ENCODE measurements at regions not wholly inside any gene's neighbourhood (a gene's known extent, or its start where the extent isn't known, plus 50 kb on each side); places are given as distances from the start of the nearest gene placed in this dataset.
"Not testable (repeated sequence)": the region's sequence is repeated elsewhere in the genome, so short reads cannot be mapped to it uniquely, and the experiment has no call there.

DNA sequence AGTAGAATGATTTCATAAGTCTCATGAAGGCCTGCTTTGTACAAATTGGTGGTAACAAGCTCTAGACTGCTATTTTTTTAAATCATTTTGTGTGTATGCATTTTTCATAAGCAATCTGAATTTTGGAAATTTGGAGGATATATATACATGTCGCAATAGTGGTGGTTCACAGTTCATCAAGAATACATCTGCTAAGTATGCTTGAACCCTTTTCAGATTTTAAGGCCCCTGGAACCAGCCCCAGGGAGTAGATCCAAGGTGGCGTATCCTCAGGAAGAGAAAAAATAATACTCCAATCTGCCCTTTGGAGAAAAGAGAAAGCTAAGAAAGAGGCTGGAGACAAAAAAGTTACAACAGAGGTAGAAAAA lies 141.6 kb downstream of the HINT1 start:
- Mint-ChIP-seq H3K36me3 (ENCODE audit: low read depth) (no peaks in the 10 kb centered on the region), H3K9me3 (peaks cover 7% of the 10 kb centered on the region), H3K27me3 (ENCODE audit: low read depth) (peaks cover 4% of the 10 kb centered on the region), H3K4me3 (no peak overlapping the region), H3K4me1 (ENCODE audit: low read depth) (no peaks in the 10 kb centered on the region), H3K27ac (no peak overlapping the region)

DNA sequence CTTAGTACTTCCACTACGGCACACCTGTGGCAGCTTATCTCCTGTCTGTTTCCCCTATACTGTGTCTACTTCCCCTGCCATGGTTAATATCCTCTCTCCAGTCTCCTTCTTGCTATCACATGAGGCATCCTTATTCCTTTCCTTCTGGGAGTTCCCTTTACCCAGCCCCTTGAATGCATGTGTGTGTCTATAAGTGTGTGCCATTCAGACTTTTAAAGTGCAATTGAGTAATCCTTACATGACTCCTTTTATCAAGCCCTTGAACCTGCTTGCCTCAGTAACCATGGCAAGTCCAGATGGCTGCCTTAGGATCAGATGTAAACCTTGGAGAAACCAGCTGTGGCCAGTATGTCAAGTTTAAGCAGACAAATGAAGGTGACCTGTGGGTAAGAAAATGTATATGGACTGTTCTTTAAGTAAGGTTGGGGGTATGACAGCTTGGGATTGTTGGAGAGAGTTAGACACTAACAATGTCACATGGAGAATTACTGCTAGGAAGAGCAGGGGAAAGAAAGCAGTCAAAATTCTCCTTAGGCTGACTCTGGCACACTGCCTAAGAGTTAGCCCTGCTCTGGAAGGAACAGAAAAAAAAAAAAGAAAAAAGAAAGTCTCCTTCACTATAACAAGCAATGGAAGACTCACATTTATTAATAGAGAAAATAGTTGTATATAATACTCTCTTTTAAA lies 142.1 kb downstream of the HINT1 start:
- Mint-ChIP-seq H3K27me3 (ENCODE audit: low read depth) (peaks cover 4% of the 10 kb centered on the region), H3K27ac (no peak overlapping the region), H3K4me1 (ENCODE audit: low read depth) (no peaks in the 10 kb centered on the region), H3K4me3 (no peak overlapping the region), H3K36me3 (ENCODE audit: low read depth) (no peaks in the 10 kb centered on the region), H3K9me3 (peaks cover 7% of the 10 kb centered on the region)

DNA sequence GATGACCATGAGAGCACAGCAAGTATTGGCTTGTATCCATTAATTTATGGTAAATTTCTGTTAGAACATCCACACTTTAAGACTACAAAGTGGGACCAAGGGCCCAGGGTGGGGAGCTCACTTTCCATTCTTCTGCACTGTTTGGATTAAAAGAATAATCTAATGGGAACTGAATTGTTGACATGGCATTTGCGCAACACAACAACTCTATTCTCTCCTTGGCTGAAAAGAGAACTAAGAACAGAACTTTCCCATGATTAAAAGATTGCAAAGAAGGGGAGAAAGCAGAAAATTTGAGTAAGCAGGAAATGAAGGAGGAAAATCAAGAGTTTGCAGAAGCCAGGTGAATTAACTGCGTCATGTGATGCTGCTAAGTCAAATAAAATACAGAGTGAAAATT lies 143.4 kb downstream of the HINT1 start:
- H3K4me1 Mint-ChIP-seq (ENCODE audit: low read depth): peaks cover 4% of the 10 kb centered on the region
- no peak overlapping the region for H3K27ac Mint-ChIP-seq
- H3K9me3 Mint-ChIP-seq: peaks cover 7% of the 10 kb centered on the region
- H3K27me3 Mint-ChIP-seq (ENCODE audit: low read depth): peaks cover 4% of the 10 kb centered on the region
- H3K4me3 Mint-ChIP-seq: no peak overlapping the region
- peaks cover 2% of the 10 kb centered on the region for H3K36me3 Mint-ChIP-seq (ENCODE audit: low read depth)

DNA sequence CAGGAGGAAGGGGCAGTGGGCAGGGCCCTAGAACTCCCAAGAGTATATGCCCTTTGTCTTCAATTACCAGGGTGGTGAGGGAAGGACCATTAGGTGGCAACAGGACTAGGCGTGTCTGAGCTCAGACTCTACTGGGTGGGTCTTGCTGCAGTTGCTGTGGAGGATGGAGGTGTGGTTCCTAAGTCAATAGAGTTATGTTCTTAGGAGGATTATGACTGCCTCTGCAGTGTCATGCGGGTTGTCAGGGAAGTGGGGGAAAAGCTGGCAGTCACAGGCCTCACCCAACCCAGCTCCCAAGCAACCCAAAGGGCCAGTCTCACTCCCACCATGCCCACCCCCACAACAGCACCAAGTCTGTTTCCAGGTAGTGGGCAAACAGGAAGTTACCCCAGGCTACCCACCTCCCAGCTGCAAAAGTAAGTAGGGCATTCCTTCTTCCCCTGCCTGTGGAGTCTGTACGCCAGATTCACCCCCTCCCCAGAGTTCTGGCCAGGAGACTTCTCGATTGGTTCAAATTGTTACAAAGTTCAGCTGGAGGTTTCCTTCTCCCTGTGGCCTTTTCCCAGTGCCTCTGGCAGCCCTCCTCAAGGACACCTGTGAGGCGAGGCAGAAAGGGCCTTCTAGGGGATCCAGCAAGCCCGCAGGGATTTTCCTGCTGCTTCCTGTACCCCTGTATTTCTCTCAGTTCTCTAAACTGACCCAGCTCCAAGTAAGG lies 145.3 kb downstream of the HINT1 start:
- Mint-ChIP-seq H3K4me3 (no peak overlapping the region), H3K4me1 (ENCODE audit: low read depth) (peaks cover 5% of the 10 kb centered on the region), H3K27me3 (ENCODE audit: low read depth) (peaks cover 4% of the 10 kb centered on the region), H3K9me3 (peaks cover 7% of the 10 kb centered on the region), H3K36me3 (ENCODE audit: low read depth) (peaks cover 2% of the 10 kb centered on the region), H3K27ac (no peak overlapping the region)

DNA sequence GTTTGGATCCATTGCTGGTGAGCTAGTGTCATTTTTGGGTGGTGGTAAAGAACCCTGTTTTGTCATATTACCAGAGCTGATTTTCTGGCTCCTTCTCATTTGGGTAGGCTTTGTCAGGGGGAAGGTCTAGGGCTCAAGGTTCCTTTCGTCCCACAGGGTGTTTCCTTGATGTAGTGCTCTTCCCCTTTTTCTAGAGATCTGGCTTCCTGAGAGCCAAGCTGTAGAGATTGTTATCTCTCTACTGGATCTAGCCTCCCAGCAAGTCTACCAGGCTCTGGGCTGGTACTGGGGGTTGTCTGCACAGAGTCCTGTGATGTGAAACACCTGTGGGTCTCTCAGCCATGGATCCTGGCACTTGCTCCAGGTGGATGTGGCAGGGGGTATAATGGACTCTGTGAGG lies 145.9 kb downstream of the HINT1 start:
- H3K36me3 Mint-ChIP-seq (ENCODE audit: low read depth): peaks cover 2% of the 10 kb centered on the region
- H3K27ac Mint-ChIP-seq: no peak overlapping the region
- peaks cover 5% of the 10 kb centered on the region for H3K4me1 Mint-ChIP-seq (ENCODE audit: low read depth)
- peaks cover 7% of the 10 kb centered on the region for H3K9me3 Mint-ChIP-seq
- H3K27me3 Mint-ChIP-seq (ENCODE audit: low read depth): peaks cover 4% of the 10 kb centered on the region
- H3K4me3 Mint-ChIP-seq: no peak overlapping the region

DNA sequence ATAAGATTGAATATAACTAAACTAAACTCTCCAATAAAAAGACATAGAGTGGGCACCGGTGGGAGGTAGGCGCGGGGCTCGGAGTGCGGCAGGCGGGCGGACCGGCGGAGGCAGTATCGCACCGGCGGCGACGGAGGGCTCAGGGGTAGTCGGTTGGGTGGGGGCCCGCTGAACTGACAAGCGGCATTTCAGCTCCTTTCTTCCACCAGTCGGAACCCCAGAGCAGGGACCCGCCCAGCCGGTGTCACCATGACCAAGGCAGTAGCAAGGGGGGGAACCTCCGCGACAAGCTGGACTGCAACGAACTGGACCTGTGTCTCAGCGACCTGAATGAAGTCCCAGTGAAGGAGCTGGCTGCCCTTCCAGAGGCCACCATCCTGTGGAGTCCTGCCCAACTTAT lies 156.7 kb downstream of the HINT1 start:
- Mint-ChIP-seq H3K4me3 (no peak overlapping the region), H3K4me1 (ENCODE audit: low read depth) (no peaks in the 10 kb centered on the region), H3K36me3 (ENCODE audit: low read depth) (no peaks in the 10 kb centered on the region), H3K27me3 (ENCODE audit: low read depth) (peaks cover 10% of the 10 kb centered on the region), H3K27ac (no peak overlapping the region), H3K9me3 (no peaks in the 10 kb centered on the region)

DNA sequence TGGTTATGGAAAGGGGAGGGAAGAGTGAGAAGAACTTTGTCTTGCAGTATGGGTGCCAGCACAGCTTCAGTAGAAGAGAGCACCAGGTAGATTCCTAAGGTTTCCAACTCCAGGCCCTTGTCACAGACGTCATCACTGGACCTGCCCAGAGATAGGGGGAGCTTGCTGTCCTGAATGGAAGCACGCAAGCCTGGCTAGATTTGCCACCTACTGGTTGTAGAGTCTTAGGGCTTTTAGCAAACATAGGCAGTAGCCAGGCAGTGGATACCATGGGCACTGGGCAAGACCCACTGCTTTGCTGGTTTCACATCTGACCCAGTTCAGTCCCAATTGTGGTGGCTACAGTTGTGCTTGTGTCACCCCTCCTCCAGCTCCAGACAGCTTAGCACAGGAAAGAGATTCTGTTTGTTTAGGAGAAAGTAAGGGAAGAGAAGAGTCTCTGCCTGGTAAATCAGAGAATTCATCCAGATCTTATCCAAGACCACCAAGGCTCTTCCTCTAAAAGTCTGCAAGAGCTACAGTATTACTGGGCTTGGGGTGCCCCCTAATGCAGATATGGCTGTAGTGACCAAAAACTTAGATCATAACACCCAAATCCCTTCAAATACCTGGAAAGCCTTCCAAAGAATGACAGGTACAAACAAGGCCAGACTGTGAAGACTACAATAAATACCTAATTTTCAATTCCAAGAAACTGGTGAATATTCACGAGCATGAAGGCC lies 158.9 kb downstream of the HINT1 start:
- no peaks in the 10 kb centered on the region for H3K9me3 Mint-ChIP-seq
- H3K4me1 Mint-ChIP-seq (ENCODE audit: low read depth): no peaks in the 10 kb centered on the region
- H3K36me3 Mint-ChIP-seq (ENCODE audit: low read depth): no peaks in the 10 kb centered on the region
- H3K4me3 Mint-ChIP-seq: no peak overlapping the region
- H3K27me3 Mint-ChIP-seq (ENCODE audit: low read depth): peaks cover 13% of the 10 kb centered on the region
- H3K27ac Mint-ChIP-seq: no peak overlapping the region

DNA sequence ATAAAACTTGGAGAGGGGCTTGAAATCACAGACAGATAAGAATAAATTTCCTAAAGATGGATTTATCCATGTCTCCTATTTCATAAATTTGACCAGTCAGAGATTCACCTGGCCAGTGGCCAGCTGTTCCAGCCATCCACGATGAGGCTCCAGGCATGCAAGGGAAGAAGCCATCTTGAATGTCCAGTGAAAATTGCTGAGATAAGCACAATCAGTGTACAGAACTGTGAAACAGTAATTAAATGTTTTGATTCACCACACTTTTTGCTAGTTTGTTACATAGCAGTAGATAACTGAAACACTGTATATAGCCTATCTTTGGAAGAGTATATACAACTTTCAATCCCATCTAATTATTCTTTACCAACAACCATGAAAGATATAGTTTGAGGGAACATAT lies 163.5 kb downstream of the HINT1 start:
- Mint-ChIP-seq H3K9me3 (no peaks in the 10 kb centered on the region), H3K27me3 (ENCODE audit: low read depth) (peaks cover 13% of the 10 kb centered on the region), H3K4me1 (ENCODE audit: low read depth) (no peaks in the 10 kb centered on the region), H3K4me3 (no peak overlapping the region), H3K27ac (no peak overlapping the region), H3K36me3 (ENCODE audit: low read depth) (no peaks in the 10 kb centered on the region)

DNA sequence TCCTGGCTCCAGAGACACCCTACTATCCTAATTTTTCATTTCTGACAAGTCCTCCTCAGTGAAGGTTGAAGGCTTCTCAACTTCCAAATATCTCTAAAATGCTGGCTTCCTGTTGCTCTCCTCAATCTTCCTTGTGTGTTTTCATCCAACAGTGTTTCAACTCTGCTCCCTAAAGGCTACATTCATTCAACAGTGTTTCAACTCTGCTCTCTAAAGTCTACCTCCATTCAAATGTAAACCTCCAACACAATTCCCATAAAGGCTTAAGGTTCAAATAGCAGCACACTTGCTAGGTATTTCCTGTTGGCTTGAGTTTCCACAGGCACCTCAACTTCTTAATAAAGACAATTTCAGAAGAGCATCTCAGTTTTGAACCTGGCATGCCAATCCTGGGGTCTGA lies 164.8 kb downstream of the HINT1 start:
- Mint-ChIP-seq H3K4me3 (no peak overlapping the region), H3K9me3 (no peaks in the 10 kb centered on the region), H3K36me3 (ENCODE audit: low read depth) (no peaks in the 10 kb centered on the region), H3K27me3 (ENCODE audit: low read depth) (peaks cover 13% of the 10 kb centered on the region), H3K27ac (no peak overlapping the region), H3K4me1 (ENCODE audit: low read depth) (no peaks in the 10 kb centered on the region)

DNA sequence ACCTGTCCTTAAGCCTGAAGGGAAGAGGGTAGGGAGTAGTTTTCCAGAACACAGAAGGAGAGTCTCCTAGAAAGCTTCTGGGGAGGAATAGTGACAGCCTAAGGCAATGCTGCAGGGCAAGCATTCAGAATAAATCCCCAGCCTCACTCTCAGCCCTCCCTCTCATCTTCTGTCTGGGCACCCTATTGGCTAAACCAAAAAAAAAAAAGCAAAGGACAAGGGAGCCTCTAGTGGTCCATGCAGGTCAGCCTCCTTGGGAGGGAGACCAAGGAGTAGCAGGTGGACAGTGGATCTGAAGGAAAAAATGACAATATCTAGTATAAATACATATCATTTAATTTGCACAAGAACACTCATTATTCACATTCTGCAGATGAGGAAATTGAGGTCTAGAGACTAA lies 168.3 kb downstream of the HINT1 start:
- H3K9me3 Mint-ChIP-seq; H3K4me3 Mint-ChIP-seq; H3K27ac Mint-ChIP-seq; H3K4me1 Mint-ChIP-seq (ENCODE audit: low read depth); H3K36me3 Mint-ChIP-seq (ENCODE audit: low read depth): not testable (repeated sequence)
- peaks cover 13% of the 10 kb centered on the region for H3K27me3 Mint-ChIP-seq (ENCODE audit: low read depth)

DNA sequence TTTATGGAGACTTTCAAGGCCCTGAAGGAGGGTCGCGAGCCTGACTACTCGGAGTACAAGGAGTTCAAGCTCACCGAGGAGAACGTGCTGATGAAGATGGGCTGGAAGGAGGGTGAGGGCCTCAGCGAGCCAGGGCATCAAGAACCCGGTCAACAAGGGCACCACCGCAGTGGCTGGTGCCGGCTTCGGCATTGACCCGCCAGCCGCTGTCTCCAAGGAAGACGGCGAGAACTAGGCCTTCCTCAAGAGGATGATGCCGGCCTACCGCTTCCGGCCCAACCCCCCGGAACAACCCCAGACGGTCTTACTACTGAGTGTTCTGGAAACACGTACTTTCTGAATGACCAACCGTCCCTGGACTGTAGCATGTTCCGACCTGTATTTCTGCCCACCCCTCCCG lies 169.2 kb downstream of the HINT1 start:
- Mint-ChIP-seq H3K27ac (no peak overlapping the region), H3K27me3 (ENCODE audit: low read depth) (peaks cover 10% of the 10 kb centered on the region), H3K36me3 (ENCODE audit: low read depth) (no peaks in the 10 kb centered on the region), H3K4me3 (no peak overlapping the region), H3K4me1 (ENCODE audit: low read depth) (no peaks in the 10 kb centered on the region), H3K9me3 (no peaks in the 10 kb centered on the region)

DNA sequence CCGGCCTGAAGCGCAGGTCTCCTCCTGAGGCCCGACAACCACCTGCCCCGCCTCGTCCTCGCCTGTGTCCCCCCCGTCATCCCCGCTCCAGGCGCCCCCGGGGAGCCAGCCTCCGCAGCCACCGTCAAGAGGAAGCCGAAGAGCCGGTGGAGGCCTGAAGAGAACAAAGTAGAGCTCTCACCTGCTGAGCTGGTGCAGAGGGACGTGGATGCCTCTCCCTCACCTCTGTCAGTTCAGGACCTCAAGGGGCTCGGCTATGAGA lies 169.9 kb downstream of the HINT1 start:
- Mint-ChIP-seq H3K27me3 (ENCODE audit: low read depth) (peaks cover 5% of the 10 kb centered on the region), H3K36me3 (ENCODE audit: low read depth) (no peaks in the 10 kb centered on the region), H3K4me3 (no peak overlapping the region), H3K4me1 (ENCODE audit: low read depth) (no peaks in the 10 kb centered on the region), H3K27ac (no peak overlapping the region), H3K9me3 (no peaks in the 10 kb centered on the region)

DNA sequence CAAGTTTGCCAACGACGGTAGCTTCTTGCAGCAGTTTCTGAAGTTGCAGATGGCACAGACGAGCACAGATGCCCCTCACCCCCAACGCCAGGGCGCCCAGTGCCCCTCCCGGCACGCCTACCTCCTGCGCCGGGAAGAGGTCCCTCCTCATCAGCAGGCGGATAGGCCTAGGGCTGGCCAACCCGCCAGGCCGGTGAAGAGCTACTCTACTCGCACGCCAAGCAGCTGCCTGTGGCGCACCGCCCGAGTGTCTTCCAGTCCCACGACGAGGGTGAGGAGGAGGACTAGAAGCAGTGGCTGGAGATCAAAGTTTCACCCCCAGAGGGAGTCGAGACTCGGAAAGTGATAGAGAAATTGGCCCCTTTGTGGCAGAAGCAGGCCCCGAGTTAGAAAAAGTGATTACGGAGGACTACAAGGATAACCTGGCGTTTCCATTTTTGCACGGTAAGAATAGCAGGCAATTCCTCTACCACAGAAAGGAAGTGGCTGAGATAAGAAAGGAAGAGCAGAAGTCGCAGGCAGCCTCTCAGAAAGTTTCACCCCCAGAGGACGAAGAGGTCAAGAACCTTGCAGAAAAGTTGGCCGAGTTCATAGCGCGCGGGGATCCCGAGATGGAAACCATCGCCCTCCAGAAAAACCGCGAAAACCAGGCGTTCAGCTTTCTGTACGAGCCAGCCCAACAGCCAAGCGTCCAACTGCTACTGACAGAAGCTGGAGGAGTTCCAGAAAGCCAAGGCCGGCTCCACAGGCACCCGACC lies 170.4 kb downstream of the HINT1 start:
- Mint-ChIP-seq H3K27ac (no peak overlapping the region), H3K27me3 (ENCODE audit: low read depth) (peaks cover 1% of the 10 kb centered on the region), H3K9me3 (peaks cover 2% of the 10 kb centered on the region), H3K4me1 (ENCODE audit: low read depth) (no peaks in the 10 kb centered on the region), H3K36me3 (ENCODE audit: low read depth) (no peaks in the 10 kb centered on the region), H3K4me3 (no peak overlapping the region)

DNA sequence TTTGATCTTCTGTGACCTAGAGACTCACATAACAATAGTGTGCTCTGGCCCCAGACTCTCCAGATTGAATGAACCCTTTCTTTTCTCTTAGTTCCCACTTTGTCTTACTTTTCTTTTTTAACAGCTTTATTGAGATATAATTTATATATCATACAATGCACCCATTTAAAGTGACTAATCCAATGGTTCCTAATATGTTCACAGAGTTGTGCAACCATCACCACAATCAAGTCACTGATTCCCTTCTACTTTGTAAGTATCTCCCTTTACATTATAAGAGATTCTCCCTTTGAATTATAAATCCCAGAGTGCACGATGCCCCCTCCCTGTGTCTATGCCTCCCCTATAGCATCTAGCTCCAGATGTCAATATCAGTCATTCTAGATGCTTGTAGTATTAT lies 172.4 kb downstream of the HINT1 start:
- H3K27ac Mint-ChIP-seq: no peak overlapping the region
- peaks cover 3% of the 10 kb centered on the region for H3K9me3 Mint-ChIP-seq
- H3K4me3 Mint-ChIP-seq: no peak overlapping the region
- H3K36me3 Mint-ChIP-seq (ENCODE audit: low read depth): no peaks in the 10 kb centered on the region
- H3K4me1 Mint-ChIP-seq (ENCODE audit: low read depth): no peaks in the 10 kb centered on the region
- H3K27me3 Mint-ChIP-seq (ENCODE audit: low read depth): no peaks in the 10 kb centered on the region

DNA sequence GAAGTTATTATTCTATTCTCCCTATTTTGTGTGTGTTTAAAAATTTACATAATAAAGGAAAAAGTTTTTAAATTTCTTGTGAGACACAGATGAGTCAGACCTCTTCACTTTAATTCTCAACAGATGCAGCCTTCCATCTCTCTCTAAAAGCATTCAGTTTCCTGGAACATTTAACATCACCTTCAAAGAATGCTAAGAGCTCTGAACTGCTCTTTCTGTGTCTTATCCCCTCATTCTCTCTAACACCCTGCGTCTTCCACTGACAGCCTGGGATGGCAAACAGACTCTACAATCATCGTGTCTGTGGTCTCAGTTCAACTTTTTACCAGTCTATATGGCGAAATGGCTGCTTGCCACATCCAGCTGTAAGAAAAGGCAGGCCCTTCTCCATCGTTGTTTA lies 173.0 kb downstream of the HINT1 start:
- Mint-ChIP-seq H3K36me3 (ENCODE audit: low read depth) (no peaks in the 10 kb centered on the region), H3K4me1 (ENCODE audit: low read depth) (no peaks in the 10 kb centered on the region), H3K27ac (no peak overlapping the region), H3K27me3 (ENCODE audit: low read depth) (no peaks in the 10 kb centered on the region), H3K4me3 (no peak overlapping the region), H3K9me3 (peaks cover 3% of the 10 kb centered on the region)

Data from T-helper 1 cell treated with Interleukin-12 subunit alpha and Interleukin-12 subunit beta and Interleukin-4 antibody, amounts not matched to agents 30 μg/mL and 1 μg/mL, for 36 hours (primary cell).